Astrocyte (in vitro differentiated cells and primary cell): ENCODE measurements at regions not wholly inside any gene's neighbourhood (a gene's known extent, or its start where the extent isn't known, plus 50 kb on each side); places are given as distances from the start of the nearest gene placed in this dataset.

Experiments
- EZH2 ChIP-seq: IDR thresholded peaks from 2 replicates; pipeline ENCODE4 v1.6.1; 2012; ENCODE audit warnings: mild to moderate bottlenecking, low read length, inconsistent platforms; ENCODE audit not compliant: insufficient read depth
- TF ChIP-seq, protein P1 (sequence below): IDR thresholded peaks from 2 replicates; pipeline ENCODE4 v1.5.1; 2011; ENCODE audit warnings: low read depth, mild to moderate bottlenecking, inconsistent platforms, low read length, moderate library complexity; ENCODE audit not compliant: insufficient read depth

DNA sequence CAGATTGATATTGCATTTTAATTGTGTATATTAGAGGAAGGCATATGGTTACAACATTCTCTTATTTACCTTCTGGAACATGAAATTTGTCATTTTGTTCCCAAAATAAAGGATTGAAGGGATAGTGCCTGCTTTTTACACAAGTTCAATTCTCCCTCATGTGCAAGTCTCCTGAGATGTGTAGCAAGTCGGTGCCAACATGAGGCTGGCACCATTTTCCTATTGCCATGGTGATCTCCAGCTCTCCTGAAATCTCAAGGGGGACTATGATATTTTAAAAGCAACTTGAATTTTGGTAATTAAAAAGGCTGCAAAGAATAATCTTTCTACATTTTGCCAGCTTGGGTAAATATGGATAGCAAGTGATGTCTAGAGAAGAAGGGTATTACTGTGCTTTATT is 693.3 kb upstream of the WWC1 start:
- no peak for TF ChIP-seq EZH2
- TF ChIP-seq, protein P1, sequence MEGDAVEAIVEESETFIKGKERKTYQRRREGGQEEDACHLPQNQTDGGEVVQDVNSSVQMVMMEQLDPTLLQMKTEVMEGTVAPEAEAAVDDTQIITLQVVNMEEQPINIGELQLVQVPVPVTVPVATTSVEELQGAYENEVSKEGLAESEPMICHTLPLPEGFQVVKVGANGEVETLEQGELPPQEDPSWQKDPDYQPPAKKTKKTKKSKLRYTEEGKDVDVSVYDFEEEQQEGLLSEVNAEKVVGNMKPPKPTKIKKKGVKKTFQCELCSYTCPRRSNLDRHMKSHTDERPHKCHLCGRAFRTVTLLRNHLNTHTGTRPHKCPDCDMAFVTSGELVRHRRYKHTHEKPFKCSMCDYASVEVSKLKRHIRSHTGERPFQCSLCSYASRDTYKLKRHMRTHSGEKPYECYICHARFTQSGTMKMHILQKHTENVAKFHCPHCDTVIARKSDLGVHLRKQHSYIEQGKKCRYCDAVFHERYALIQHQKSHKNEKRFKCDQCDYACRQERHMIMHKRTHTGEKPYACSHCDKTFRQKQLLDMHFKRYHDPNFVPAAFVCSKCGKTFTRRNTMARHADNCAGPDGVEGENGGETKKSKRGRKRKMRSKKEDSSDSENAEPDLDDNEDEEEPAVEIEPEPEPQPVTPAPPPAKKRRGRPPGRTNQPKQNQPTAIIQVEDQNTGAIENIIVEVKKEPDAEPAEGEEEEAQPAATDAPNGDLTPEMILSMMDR: no peak
